Activated CD4-positive, alpha-beta T cell treated with anti-CD3 and anti-CD28 coated beads, Interleukin-2, amount 50 U/mL, for 48 hours (primary cell): ENCODE measurements at regions not wholly inside any gene's neighbourhood (a gene's known extent, or its start where the extent isn't known, plus 50 kb on each side); places are given as distances from the start of the nearest gene placed in this dataset.
A peak's percentile ranks its signal among the peaks of the same experiment; 100 is the strongest.
"Not testable (repeated sequence)": the region's sequence is repeated elsewhere in the genome, so short reads cannot be mapped to it uniquely, and the experiment has no call there.

Experiments
- DNase-seq, 2 experiments: peaks; one replicate each; pipeline ENCODE4 v3.0.0-alpha.2; 2020

- no peak for DNase-seq
Observed at GRCh38 chr6:140554421-140554820, 1180.0 kb upstream of the CITED2 start.

- no peak for DNase-seq
Observed at GRCh38 chr6:140548366-140548765, 1173.9 kb upstream of the CITED2 start.

- DNase-seq, result no peak
Observed at GRCh38 chr6:140546640-140547039, 1172.2 kb upstream of the CITED2 start.

- no peak for DNase-seq
Observed at GRCh38 chr6:140544431-140544830, 1170.0 kb upstream of the CITED2 start.

- DNase-seq, result no peak
Observed at GRCh38 chr6:140542863-140543262, 1168.4 kb upstream of the CITED2 start.

- DNase-seq, result no peak
Observed at GRCh38 chr6:140541288-140541687, 1166.8 kb upstream of the CITED2 start.

- no peak for DNase-seq
Observed at GRCh38 chr6:140540743-140541142, 1166.3 kb upstream of the CITED2 start.

- DNase-seq, result no peak
Observed at GRCh38 chr6:140538926-140539325, 1164.5 kb upstream of the CITED2 start.

- no peak for DNase-seq
Observed at GRCh38 chr6:140537834-140538705, 1163.6 kb upstream of the CITED2 start.

GRCh38 chr6:140537211-140537610 lies 1162.8 kb upstream of the CITED2 start:
- no peak for DNase-seq

- DNase-seq, result no peak
Observed at GRCh38 chr6:140535511-140535910, 1161.1 kb upstream of the CITED2 start.

- no peak for DNase-seq
Observed at GRCh38 chr6:140533526-140533925, 1159.1 kb upstream of the CITED2 start.

- DNase-seq, result no peak
Observed at GRCh38 chr6:140504776-140505175, 1130.3 kb upstream of the CITED2 start.

GRCh38 chr6:140500849-140501248 lies 1126.4 kb upstream of the CITED2 start:
- no peak for DNase-seq

- no peak for DNase-seq
Observed at GRCh38 chr6:140499607-140500006, 1125.2 kb upstream of the CITED2 start.

GRCh38 chr6:140494321-140495108 lies 1120.1 kb upstream of the CITED2 start:
- no peak for DNase-seq

GRCh38 chr6:140493470-140493869 lies 1119.0 kb upstream of the CITED2 start:
- not testable (repeated sequence) for DNase-seq

GRCh38 chr6:140490081-140490480 lies 1115.6 kb upstream of the CITED2 start:
- no peak for DNase-seq

- DNase-seq, result no peak
Observed at GRCh38 chr6:140487586-140487985, 1113.1 kb upstream of the CITED2 start.

GRCh38 chr6:140486450-140487361 lies 1112.3 kb upstream of the CITED2 start:
- no peak for DNase-seq

GRCh38 chr6:140485740-140486449 lies 1111.4 kb upstream of the CITED2 start:
- peak in 1 of 2 experiments; percentile 20 for DNase-seq

GRCh38 chr6:140480852-140481251 lies 1106.4 kb upstream of the CITED2 start:
- DNase-seq, result no peak
